Loucy (cell line): ENCODE measurements at regions not wholly inside any gene's neighbourhood (a gene's known extent, or its start where the extent isn't known, plus 50 kb on each side); places are given as distances from the start of the nearest gene placed in this dataset.

Source experiments
- H2AFZ ChIP-seq: fragments of 200-600 bp; sonication (generic); 2 replicates; pipeline ENCODE4 v1.6.0; 2016; ENCODE audit warnings: antibody characterized with exemption, mild to moderate bottlenecking, low read length, moderate library complexity
- H3F3A ChIP-seq: fragments of 200-600 bp; 2 replicates; pipeline ENCODE4 v1.6.0; 2016; ENCODE audit warnings: antibody characterized with exemption, low read depth, mild to moderate bottlenecking
- H3K27me3 ChIP-seq: fragments of 200-600 bp; sonication (generic); 2 replicates; pipeline ENCODE4 v1.6.1; 2014; ENCODE audit warnings: low read length, mild to moderate bottlenecking; ENCODE audit not compliant: insufficient read depth, poor library complexity, severe bottlenecking
- H3K36me3 ChIP-seq: fragments of 200-600 bp; sonication (generic); 2 replicates; pipeline ENCODE4 v1.6.1; 2016; ENCODE audit warnings: low read length; ENCODE audit not compliant: insufficient read depth
- H3K4me1 ChIP-seq: fragments of 200-600 bp; sonication (generic); 2 replicates; pipeline ENCODE4 v1.5.1; 2014; ENCODE audit warnings: low read length, mild to moderate bottlenecking; ENCODE audit not compliant: insufficient read depth, poor library complexity, severe bottlenecking
- H3K4me2 ChIP-seq: fragments of 200-600 bp; sonication (generic); 2 replicates; pipeline ENCODE4 v1.6.0; 2014; ENCODE audit warnings: antibody characterized with exemption, low read length, low read depth, mild to moderate bottlenecking; ENCODE audit not compliant: poor library complexity, severe bottlenecking
- H3K4me3 ChIP-seq: fragments of 200-600 bp; sonication (generic); 2 replicates; pipeline ENCODE4 v1.5.1; 2014; ENCODE audit warnings: low read length, mild to moderate bottlenecking, mixed read lengths; ENCODE audit not compliant: poor library complexity, severe bottlenecking
- H3K79me2 ChIP-seq: fragments of 200-600 bp; sonication (generic); 2 replicates; pipeline ENCODE4 v1.6.1; 2014; ENCODE audit warnings: low read length; ENCODE audit not compliant: insufficient read depth
- H3K9ac ChIP-seq: fragments of 200-600 bp; sonication (generic); 2 replicates; pipeline ENCODE4 v1.6.0; 2014; ENCODE audit warnings: mild to moderate bottlenecking, low read depth, low read length, moderate library complexity; ENCODE audit not compliant: poor library complexity, severe bottlenecking
- H3K9me2 ChIP-seq: fragments of 200-600 bp; sonication (generic); replicated peaks from 2 replicates; pipeline ENCODE4 v1.6.1; 2016; ENCODE audit warnings: low read depth, low read length, mixed read lengths
- H3K9me3 ChIP-seq: fragments of 200-600 bp; sonication (generic); 2 replicates; pipeline ENCODE4 v1.6.1; 2014; ENCODE audit warnings: mild to moderate bottlenecking, antibody characterized with exemption, low read length, low read depth; ENCODE audit not compliant: insufficient read depth
- H4K20me1 ChIP-seq: fragments of 200-600 bp; sonication (generic); 2 replicates; pipeline ENCODE4 v1.6.0; 2014; ENCODE audit warnings: antibody characterized with exemption, low read length, mild to moderate bottlenecking; ENCODE audit not compliant: insufficient read depth, poor library complexity, severe bottlenecking
- EZH2phosphoT487 ChIP-seq: fragments of 200-600 bp; IDR thresholded peaks from 2 replicates; pipeline ENCODE4 v1.6.1; 2018; ENCODE audit warnings: antibody characterized with exemption, mild to moderate bottlenecking, moderate library complexity, borderline replicate concordance
- TF ChIP-seq, protein P1 (sequence below): fragments of 200-600 bp; sonication (generic); conservative IDR thresholded peaks from 2 replicates; pipeline ENCODE4 v1.5.1; 2014; ENCODE audit warnings: mild to moderate bottlenecking, antibody characterized with exemption, low read length

DNA sequence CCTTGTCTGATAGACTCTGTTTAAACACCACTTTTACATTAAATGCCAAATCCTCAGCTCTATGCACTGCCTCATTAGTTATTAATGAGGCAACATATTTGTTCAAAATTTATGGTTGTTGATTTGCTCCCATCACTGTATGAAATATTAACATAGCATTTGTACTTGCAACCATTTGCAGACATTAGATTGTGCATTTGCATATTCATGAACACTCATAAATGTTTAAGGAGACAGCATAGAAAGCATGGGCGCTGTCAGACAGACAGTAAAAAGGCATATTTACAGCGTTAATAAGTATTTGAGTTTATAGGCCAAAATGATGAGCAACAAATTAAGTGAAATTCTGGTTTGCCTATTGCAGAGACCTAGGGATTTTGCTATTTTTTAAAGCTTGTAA lies 502.3 kb downstream of the TXNL1 start:
- Histone ChIP-seq H3K4me2 (no peak overlapping the region), H4K20me1 (no peaks in the 10 kb centered on the region), H3F3A (no peaks in the 10 kb centered on the region), H3K9me2 (no peaks in the 10 kb centered on the region), H3K4me3 (no peak overlapping the region), H3K9me3 (no peaks in the 10 kb centered on the region), H3K27me3 (no peaks in the 10 kb centered on the region), H2AFZ (no peak overlapping the region), H3K4me1 (no peaks in the 10 kb centered on the region), H3K79me2 (no peaks in the 10 kb centered on the region), H3K36me3 (no peaks in the 10 kb centered on the region), H3K9ac (no peak overlapping the region)
- TF ChIP-seq EZH2phosphoT487 = no peak
- TF ChIP-seq, protein P1, sequence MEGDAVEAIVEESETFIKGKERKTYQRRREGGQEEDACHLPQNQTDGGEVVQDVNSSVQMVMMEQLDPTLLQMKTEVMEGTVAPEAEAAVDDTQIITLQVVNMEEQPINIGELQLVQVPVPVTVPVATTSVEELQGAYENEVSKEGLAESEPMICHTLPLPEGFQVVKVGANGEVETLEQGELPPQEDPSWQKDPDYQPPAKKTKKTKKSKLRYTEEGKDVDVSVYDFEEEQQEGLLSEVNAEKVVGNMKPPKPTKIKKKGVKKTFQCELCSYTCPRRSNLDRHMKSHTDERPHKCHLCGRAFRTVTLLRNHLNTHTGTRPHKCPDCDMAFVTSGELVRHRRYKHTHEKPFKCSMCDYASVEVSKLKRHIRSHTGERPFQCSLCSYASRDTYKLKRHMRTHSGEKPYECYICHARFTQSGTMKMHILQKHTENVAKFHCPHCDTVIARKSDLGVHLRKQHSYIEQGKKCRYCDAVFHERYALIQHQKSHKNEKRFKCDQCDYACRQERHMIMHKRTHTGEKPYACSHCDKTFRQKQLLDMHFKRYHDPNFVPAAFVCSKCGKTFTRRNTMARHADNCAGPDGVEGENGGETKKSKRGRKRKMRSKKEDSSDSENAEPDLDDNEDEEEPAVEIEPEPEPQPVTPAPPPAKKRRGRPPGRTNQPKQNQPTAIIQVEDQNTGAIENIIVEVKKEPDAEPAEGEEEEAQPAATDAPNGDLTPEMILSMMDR = no peak

DNA sequence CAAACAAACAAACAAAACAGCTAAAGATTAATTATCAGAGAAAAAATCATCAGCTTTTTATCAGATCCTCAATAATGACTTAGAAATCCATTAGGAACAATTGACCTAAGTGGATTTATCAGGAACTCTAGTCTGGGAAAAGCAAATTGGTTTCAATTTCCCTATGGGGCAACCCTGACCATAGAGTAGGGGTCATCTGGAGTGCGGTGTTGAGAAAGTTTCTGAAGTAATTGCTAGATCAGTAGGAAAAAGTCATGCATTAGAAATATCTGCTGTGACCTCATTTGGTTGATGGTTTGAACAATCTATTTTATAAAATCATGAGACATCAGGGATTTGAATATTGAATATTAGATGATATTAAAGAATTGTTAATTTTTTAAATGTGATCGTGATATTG lies 507.9 kb downstream of the TXNL1 start:
- Histone ChIP-seq H3K79me2 (no peaks in the 10 kb centered on the region), H3F3A (no peaks in the 10 kb centered on the region), H4K20me1 (no peaks in the 10 kb centered on the region), H3K9me3 (no peaks in the 10 kb centered on the region), H3K9ac (no peak overlapping the region), H3K27me3 (no peaks in the 10 kb centered on the region), H3K9me2 (no peaks in the 10 kb centered on the region), H3K4me3 (no peak overlapping the region), H3K36me3 (no peaks in the 10 kb centered on the region), H3K4me1 (no peaks in the 10 kb centered on the region), H3K4me2 (no peak overlapping the region), H2AFZ (no peak overlapping the region)
- TF ChIP-seq, protein P1 = no peak
- no peak for TF ChIP-seq EZH2phosphoT487

DNA sequence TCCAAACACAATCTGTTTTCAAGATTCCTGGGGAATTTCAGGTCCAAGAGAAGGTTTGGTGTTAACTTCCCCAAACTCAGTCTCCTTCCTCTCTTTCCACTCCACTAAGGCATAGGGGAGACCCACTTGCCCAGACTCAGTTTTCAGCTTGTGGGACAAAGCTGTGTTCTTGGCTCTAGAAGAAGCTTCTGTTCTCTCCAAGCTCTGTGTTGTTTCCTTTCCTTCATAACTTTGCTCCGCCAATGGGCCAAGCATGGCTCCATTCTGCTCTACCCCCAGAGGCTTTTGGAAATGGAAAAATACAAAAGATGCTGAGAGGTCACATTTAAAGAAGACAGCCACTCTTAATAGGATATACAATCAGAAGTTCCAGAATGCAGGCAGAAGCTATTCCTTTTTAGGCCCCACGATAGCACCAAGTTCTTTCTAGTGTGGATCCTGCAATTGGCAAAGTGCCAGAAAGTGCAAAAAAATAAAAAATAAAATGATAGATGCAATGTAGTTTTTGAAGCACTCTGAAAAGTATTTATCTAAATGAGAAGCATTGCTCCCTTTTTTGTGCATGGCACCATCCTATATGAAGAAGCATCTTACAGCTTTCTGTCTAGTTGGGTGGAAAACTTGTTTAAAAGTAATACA lies 510.1 kb downstream of the TXNL1 start:
- TF ChIP-seq, protein P1 = no peak
- TF ChIP-seq EZH2phosphoT487 = no peak
- H3F3A ChIP-seq = no peaks in the 10 kb centered on the region
- no peaks in the 10 kb centered on the region for H4K20me1 ChIP-seq
- H3K36me3 ChIP-seq = no peaks in the 10 kb centered on the region
- H2AFZ ChIP-seq = no peak overlapping the region
- H3K27me3 ChIP-seq = no peaks in the 10 kb centered on the region
- no peaks in the 10 kb centered on the region for H3K79me2 ChIP-seq
- H3K9me2 ChIP-seq = no peaks in the 10 kb centered on the region
- no peaks in the 10 kb centered on the region for H3K9me3 ChIP-seq
- H3K4me3 ChIP-seq = no peak overlapping the region
- no peak overlapping the region for H3K4me2 ChIP-seq
- no peak overlapping the region for H3K9ac ChIP-seq
- H3K4me1 ChIP-seq = no peaks in the 10 kb centered on the region
